Omental fat pad (tissue), 3 donors: ENCODE measurements at regions not wholly inside any gene's neighbourhood (a gene's known extent, or its start where the extent isn't known, plus 50 kb on each side); places are given as distances from the start of the nearest gene placed in this dataset.

Experiments used
- ATAC-seq: fragments of 150-250 bp; one replicate; pipeline ENCODE4 v1.9.1; 2016; ENCODE audit warnings: mild to moderate bottlenecking, moderate library complexity; ENCODE audit not compliant: low FRiP score
- DNase-seq: peaks from one replicate; pipeline ENCODE4 v3.0.0-alpha.2; 2019; ENCODE audit warnings: low spot score
- TF ChIP-seq, protein P1 (sequence below), 3 donors: fragments of 450-650 bp; IDR thresholded peaks; one replicate each; pipeline ENCODE4 v1.5.1; 2016 to 2017; ENCODE audit warnings: antibody characterized with exemption in 3 of 3, mild to moderate bottlenecking in 3 of 3, moderate library complexity in 2 of 3

DNA sequence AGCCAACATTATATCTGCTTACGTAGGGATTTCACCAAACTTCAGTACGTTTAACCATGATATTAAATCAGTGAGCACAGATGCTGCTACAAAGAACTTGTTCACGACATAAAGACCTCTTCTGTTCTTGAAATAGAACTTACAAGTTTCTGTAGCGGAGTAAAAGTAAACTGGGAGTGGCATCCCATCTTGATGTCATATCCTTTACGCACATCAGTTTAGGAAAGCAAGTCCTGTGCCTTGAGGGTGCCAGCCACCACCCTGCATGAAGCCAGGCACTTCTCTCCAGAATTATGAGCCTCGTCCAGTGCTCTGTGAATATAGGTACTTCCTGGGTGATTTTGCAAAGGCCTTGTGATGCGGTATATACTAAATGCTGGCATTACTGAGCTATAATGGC is 122.6 kb downstream of the BTBD3 start:
- TF ChIP-seq, protein P1, sequence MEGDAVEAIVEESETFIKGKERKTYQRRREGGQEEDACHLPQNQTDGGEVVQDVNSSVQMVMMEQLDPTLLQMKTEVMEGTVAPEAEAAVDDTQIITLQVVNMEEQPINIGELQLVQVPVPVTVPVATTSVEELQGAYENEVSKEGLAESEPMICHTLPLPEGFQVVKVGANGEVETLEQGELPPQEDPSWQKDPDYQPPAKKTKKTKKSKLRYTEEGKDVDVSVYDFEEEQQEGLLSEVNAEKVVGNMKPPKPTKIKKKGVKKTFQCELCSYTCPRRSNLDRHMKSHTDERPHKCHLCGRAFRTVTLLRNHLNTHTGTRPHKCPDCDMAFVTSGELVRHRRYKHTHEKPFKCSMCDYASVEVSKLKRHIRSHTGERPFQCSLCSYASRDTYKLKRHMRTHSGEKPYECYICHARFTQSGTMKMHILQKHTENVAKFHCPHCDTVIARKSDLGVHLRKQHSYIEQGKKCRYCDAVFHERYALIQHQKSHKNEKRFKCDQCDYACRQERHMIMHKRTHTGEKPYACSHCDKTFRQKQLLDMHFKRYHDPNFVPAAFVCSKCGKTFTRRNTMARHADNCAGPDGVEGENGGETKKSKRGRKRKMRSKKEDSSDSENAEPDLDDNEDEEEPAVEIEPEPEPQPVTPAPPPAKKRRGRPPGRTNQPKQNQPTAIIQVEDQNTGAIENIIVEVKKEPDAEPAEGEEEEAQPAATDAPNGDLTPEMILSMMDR (IDR thresholded peaks at IDR 0.05), result no peak
- DNase-seq (no peak), ATAC-seq (no peak)

DNA sequence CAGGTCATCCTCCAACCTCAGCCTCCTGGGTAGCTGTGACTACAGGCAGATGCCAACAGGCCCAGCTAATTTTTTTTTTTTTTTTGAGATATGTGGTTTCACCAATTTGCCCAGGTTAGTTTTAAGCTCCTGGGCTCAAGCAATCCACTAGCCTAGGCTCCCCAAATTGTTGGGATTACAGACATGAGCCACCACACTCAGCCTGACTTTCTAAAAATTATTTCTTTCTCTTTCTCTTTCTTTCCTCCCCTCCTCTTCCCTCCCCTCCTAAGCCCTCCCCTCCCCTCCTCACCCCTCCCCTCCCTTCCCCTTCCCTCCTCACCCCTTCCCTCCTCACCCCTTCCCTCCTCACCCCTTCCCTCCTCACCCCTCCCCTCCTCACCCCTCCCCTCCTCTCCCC is 127.3 kb downstream of the BTBD3 start:
- TF ChIP-seq, protein P1 (IDR thresholded peaks at IDR 0.05), result no peak
- DNase-seq (no peak), ATAC-seq (no peak)

DNA sequence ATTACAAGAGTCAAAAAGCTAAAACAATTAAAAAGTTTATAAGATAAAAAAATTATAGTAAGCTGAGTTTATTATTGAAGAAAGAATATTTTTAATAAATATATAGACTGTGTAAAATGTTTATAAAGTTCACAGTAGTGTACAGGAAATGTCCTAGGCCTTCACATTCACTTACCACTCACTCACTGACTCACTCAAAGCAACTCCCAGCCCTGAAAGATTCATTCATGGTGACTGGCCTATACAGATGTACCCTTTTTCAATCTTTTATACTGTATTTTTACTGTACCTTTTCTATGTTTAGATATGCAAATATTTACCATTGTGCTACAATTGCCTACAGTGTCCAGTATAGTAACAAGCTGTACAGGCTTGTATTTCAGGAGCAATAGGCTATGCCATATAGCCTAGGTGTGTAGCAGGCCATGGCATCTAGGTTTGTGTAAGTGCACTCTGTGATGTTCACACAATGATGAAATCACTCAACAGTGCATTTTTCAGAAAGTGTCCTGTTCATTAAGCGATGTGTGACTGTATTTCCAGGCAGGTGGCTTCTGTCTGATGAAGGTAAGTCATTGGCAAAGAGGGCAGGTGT is 130.2 kb downstream of the BTBD3 start:
- TF ChIP-seq, protein P1 (IDR thresholded peaks at IDR 0.05), result no peak
- ATAC-seq (no peak), DNase-seq (no peak)

DNA sequence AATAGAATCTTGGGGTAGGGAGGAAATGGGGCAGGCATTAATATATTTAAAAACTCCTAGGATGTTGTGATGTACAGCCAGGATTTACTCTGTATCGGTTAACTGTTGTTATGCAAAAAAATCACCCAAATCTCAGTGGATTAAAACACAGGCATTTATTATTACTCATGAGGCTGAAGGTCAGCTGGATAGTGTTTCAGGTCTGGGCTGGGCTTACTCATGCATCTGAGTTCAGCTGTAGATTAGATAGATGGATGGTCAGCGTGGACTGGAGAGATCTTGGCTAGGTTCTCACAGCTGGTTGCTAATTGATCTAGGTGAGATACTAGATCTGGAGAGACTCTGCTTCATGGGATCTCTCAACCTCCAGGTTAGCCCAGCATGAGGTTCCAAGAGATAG is 131.4 kb downstream of the BTBD3 start:
- TF ChIP-seq, protein P1 (IDR thresholded peaks at IDR 0.05), result no peak
- no peak for DNase-seq

DNA sequence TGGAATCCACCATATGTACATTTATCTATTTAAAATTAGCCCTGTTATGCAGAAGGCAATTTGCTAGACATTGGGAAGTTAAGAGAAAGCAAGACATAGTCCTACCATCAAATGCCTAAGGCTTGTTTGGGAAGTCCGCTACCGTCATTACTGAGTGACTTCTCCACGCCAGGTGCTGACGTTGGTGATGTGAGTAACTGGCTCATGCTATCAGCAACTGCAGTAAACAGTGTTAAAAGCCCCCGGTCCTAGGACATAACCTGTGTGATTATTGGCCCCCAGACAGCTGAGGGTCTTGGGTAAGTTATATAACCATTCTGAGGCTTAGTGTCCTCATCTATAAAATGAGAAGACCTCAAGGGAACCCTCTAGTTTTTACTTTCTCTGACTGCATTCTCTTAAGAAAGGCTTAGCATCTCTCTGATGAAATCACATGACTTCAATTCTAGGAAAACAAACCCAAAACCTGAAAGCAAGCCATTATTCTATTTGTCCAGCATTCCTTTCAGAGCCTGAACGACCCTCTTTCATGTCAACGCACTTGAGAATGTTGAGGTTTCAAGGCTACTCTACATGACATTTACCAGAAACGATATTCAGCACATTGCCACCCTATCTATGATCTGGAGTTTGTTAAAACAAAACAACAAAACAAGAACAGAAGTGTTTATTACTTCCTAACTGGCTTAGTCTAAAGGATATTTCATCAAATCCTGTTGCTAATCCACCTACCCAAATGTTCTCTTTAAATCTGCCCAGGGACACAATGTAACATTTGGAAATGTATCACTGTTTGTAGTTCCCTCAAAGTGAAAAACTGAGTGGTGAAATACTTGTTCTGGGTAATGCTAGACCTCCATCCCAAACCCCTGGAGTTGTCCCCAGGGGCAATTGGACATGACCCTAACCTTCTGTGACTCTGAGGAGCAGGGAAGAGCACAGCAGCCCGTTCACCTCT is 133.8 kb downstream of the BTBD3 start:
- TF ChIP-seq, protein P1 (IDR thresholded peaks at IDR 0.05), result no peak
- DNase-seq, result no peak
- ATAC-seq, result no peak

More for the DNA sequence above, 131.4 kb downstream of the BTBD3 start:
- ATAC-seq, result no peak

DNA sequence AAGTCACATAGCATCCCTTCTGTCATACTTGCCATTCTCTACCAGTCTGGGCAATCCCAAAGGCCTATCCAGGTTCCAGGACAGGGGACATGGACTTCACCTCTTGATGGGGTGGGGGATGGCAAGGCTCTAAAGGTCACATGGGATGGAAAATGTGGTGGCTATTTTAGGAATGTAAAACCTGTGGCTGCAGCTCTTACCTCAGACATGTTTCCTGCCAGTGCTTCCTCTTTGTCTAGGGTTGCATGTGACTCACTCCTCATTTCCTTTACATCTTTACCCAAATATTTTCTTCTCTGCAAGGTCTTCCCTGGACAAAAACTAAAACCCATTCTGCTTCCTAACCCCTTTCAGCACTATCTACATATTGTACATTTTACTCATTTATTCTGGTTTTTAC is 135.7 kb downstream of the BTBD3 start:
- DNase-seq (no peak), ATAC-seq (no peak)
- TF ChIP-seq, protein P1 (IDR thresholded peaks at IDR 0.05), result no peak
